HG03558 (cell line): ENCODE measurements at regions not wholly inside any gene's neighbourhood (a gene's known extent, or its start where the extent isn't known, plus 50 kb on each side); places are given as distances from the start of the nearest gene placed in this dataset.

Source experiments
- ATAC-seq: cut with Tn5 transposase; IDR thresholded peaks from one replicate; pipeline ENCODE4 v1.9.1; 2021; ENCODE audit warnings: moderate number of reproducible peaks; ENCODE audit not compliant: unreplicated experiment; ENCODE audit errors: extremely low read depth

DNA sequence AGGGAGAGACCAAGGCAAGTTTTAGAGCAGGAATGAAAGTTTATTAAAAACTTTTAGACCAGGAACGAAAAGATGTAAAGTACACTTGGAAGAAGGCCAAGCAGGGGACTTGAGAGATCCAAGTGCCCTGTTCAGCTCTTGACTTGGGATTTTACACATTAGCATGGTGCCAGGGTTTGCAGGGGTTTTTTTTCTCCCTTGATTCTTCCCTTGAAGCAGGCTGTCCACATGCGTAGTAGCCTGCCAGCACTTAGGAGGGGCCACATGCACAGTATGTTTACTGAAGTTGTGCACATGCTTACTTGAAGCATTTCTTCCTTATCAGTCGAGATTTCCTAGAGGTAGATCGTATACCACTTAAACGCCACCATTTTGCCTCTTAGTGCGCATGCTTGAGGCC, 277.5 kb upstream of the AGTR1 start:
- no peak for ATAC-seq

GRCh38 chr3:148428862-148429605, 268.7 kb upstream of the AGTR1 start:
- ATAC-seq, result no peak

GRCh38 chr3:148433665-148434064, 264.0 kb upstream of the AGTR1 start:
- no peak for ATAC-seq

- no peak for ATAC-seq
Observed at GRCh38 chr3:148435534-148435933, 262.2 kb upstream of the AGTR1 start.

GRCh38 chr3:148439254-148439822, 258.4 kb upstream of the AGTR1 start:
- no peak for ATAC-seq

- ATAC-seq, result no peak
Observed at GRCh38 chr3:148441191-148441590, 256.5 kb upstream of the AGTR1 start.

DNA sequence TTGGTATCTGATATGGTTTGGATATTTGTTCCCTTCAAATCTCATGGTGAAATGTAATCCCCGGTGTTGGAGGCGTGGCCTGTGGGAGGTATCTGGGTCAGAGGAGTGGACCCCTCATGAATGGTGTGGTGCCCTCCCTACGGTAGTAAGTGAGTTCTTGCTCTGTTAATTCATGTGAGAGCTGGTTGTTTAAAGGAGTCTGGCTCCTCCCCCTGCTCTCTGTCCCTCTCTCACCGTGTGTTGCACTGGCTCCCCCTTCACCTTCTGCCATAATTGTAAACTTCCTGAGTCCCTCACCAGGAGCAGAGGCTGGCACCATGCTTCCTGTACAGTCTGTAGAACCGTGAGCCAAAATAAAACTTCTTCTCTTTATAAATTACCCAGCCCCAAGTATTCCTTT, 246.9 kb upstream of the AGTR1 start:
- no peak for ATAC-seq

DNA sequence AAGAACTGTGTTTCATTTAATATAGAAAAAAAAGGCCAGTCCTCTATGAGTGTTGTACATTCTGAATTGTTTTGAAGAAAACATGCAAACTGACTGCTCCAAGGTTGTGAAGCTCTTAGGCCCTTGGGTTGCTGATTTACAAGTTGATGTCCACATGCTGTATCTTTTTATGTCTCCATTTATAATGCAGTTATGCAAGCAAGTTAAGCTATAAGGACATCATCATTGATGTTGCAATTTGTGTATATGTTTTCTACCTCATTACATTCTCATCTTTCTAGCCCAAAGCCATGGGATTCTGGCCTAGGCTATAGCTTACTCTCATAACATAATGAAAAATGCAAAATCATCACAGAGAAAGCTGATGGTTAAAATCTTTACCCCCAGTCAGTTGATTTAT, 245.7 kb upstream of the AGTR1 start:
- no peak for ATAC-seq

- ATAC-seq, result no peak
Observed at GRCh38 chr3:148453781-148454191, 243.9 kb upstream of the AGTR1 start.

GRCh38 chr3:148455098-148455497, 242.6 kb upstream of the AGTR1 start:
- no peak for ATAC-seq

GRCh38 chr3:148457886-148458285, 239.8 kb upstream of the AGTR1 start:
- no peak for ATAC-seq

GRCh38 chr3:148459931-148460513, 237.7 kb upstream of the AGTR1 start:
- ATAC-seq, result no peak

DNA sequence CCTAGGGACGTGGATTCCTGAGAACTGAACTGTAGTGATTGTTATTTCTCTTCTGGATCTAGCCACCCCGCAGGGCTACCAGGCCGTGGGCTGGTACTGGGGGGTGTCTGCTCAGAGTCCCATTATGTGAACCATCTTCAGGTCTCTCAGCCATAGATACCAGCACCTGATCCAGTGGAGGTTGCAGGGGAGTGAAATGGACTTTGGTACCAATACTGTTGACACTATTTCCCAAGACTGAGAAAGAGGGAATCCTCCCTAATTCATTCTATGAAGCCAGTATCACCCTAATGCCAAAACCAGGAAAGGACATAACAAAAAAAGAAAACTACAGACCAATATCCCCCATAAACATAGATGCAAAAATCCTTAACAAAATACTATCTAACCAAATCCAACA, 237.0 kb upstream of the AGTR1 start:
- ATAC-seq, result no peak

DNA sequence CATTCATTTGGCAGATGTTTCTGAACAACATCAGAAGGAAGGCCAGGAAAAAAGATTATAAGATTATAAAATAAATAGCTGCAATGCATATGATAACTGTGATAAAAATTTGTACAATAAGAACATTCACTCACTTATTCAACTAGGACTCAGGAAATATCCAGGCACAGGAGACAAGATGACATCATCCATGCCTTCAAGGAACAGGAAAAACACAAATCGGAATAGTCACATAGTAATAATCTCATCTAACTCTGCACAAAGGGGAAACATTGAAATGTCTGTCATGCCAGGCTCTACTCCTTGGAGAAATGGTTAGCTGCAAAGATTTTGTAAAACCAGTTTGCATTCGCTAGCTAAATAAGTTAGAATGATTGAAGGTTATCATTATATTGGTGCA, 233.5 kb upstream of the AGTR1 start:
- ATAC-seq, result no peak

- ATAC-seq, result no peak
Observed at GRCh38 chr3:148466143-148466542, 231.6 kb upstream of the AGTR1 start.

- no peak for ATAC-seq
Observed at GRCh38 chr3:148466980-148467740, 230.5 kb upstream of the AGTR1 start.

DNA sequence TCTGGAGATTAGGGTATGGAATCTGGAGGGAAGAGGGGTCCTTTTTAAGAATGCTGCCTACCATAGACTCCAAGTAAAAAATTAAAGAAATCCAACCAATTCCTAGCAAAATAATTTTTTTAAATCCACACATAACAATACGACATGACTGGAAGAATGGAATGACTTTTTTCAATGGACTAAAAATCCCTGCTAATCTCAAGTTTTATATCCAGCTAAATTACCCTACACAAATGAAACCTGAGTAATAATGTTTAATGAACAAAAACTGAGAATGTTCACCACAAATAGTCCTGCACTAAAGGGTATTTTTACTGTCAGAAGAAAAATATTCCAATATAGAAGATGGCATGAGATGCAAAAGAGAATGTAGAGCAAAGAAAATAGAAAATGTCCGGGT, 220.3 kb upstream of the AGTR1 start:
- no peak for ATAC-seq

DNA sequence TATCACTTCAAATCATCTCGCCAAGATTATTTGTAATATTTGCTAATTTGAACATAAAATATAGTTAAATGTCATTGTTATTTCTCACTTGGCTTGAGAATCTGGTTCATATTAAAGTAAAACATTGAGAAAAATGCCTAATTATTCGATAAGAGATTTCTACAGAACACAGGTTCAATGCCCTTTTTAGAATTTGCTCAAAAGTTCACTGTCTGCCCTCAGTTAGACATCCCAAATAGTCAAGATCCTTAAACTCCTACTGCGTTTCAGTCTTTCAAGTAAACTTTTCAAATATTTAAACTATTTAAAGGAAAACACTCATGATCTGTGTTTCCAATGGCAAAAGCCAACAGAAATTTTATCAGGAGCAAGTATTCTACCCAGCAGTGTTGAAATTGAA, 204.1 kb upstream of the AGTR1 start:
- ATAC-seq, result no peak

- ATAC-seq, result no peak
Observed at GRCh38 chr3:148494451-148494850, 203.3 kb upstream of the AGTR1 start.

DNA sequence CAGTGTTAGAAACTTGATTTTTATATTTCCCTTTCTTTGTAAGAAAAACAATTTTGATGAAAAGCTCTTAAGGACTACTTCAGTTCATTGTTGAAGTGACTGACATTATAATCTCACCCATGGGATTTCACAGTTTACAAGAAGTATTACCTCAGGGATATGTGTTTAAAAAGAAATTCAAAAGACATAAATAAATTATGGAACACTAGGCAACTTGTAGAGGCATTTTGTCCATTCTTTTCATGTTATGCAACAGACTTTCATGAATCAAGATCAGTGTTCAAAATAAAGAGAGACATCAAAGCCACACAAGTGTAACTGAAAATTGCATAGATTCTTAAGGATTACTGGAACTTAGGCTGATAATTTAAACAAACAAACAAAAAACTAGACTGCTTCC, 196.8 kb upstream of the AGTR1 start:
- no peak for ATAC-seq

DNA sequence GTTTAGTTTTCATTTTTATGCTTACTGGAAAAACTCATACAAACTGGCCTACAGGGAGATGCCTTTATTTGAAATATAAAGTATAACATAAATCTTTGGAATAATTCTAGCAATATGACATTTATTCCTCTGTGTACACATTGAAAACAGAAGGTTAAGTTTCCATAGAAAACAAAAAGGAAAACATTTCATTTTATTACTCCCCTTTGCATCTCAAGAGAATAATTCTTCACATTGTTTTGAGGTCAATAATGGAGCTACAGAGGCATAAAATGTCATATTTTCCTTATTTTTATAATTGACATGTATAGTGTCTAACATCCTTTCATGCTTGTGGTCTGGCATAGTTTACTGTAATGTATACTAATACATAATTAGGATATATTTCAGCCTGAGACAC, 187.6 kb upstream of the AGTR1 start:
- no peak for ATAC-seq
